ENCODE measurements at regions not wholly inside any gene's neighbourhood (a gene's known extent, or its start where the extent isn't known, plus 50 kb on each side); places are given as distances from the start of the nearest gene placed in this dataset.

- Histone ChIP-seq H3K4me3 (ENCODE audit: low read depth in 2 of 2, low read length in 2 of 2) (no peak overlapping the region), H3K4me1 (ENCODE audit: control insufficient read depth, insufficient read depth, low read length) (no peaks in the 10 kb centered on the region), H3K36me3 (ENCODE audit: control insufficient read depth, insufficient read depth, low read length) (no peaks in the 10 kb centered on the region), H3K27me3 (ENCODE audit: control insufficient read depth, insufficient read depth, low read length) (no peaks in the 10 kb centered on the region), H3K9me3 (ENCODE audit: control insufficient read depth, insufficient read depth, low read depth, low read length) (no peaks in the 10 kb centered on the region), H3K27ac (ENCODE audit: low read length) (no peak overlapping the region)
- no TSS peak for BruUV-seq (replicated peaks)
- POLR2A ChIA-PET = no interaction called here
- in situ Hi-C loops (cut with HindIII; ENCODE audit: low pct_unique_long_range_greater_than_20kb, low sequenced_read_pairs) = no loop called here
- DNase-seq (ENCODE audit: low read depth, low spot score) = no peak
- CTCF ChIA-PET = no interaction called here
- TF ChIP-seq POLR2AphosphoS5 (IDR thresholded peaks at IDR 0.05; ENCODE audit: low read depth, low read length) (no peak), TCF7L2 (IDR thresholded peaks at IDR 0.05; ENCODE audit: low read depth, low read length) (no peak), SIN3A (IDR thresholded peaks at IDR 0.05; ENCODE audit: borderline replicate concordance, insufficient read depth, low read depth, low read length) (no peak)
- TF ChIP-seq, protein P1, sequence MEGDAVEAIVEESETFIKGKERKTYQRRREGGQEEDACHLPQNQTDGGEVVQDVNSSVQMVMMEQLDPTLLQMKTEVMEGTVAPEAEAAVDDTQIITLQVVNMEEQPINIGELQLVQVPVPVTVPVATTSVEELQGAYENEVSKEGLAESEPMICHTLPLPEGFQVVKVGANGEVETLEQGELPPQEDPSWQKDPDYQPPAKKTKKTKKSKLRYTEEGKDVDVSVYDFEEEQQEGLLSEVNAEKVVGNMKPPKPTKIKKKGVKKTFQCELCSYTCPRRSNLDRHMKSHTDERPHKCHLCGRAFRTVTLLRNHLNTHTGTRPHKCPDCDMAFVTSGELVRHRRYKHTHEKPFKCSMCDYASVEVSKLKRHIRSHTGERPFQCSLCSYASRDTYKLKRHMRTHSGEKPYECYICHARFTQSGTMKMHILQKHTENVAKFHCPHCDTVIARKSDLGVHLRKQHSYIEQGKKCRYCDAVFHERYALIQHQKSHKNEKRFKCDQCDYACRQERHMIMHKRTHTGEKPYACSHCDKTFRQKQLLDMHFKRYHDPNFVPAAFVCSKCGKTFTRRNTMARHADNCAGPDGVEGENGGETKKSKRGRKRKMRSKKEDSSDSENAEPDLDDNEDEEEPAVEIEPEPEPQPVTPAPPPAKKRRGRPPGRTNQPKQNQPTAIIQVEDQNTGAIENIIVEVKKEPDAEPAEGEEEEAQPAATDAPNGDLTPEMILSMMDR (IDR thresholded peaks at IDR 0.05) = no peak
- TF ChIP-seq, protein P2, sequence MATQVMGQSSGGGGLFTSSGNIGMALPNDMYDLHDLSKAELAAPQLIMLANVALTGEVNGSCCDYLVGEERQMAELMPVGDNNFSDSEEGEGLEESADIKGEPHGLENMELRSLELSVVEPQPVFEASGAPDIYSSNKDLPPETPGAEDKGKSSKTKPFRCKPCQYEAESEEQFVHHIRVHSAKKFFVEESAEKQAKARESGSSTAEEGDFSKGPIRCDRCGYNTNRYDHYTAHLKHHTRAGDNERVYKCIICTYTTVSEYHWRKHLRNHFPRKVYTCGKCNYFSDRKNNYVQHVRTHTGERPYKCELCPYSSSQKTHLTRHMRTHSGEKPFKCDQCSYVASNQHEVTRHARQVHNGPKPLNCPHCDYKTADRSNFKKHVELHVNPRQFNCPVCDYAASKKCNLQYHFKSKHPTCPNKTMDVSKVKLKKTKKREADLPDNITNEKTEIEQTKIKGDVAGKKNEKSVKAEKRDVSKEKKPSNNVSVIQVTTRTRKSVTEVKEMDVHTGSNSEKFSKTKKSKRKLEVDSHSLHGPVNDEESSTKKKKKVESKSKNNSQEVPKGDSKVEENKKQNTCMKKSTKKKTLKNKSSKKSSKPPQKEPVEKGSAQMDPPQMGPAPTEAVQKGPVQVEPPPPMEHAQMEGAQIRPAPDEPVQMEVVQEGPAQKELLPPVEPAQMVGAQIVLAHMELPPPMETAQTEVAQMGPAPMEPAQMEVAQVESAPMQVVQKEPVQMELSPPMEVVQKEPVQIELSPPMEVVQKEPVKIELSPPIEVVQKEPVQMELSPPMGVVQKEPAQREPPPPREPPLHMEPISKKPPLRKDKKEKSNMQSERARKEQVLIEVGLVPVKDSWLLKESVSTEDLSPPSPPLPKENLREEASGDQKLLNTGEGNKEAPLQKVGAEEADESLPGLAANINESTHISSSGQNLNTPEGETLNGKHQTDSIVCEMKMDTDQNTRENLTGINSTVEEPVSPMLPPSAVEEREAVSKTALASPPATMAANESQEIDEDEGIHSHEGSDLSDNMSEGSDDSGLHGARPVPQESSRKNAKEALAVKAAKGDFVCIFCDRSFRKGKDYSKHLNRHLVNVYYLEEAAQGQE (IDR thresholded peaks at IDR 0.05; ENCODE audit: insufficient read depth in 1 of 2, low read depth in 2 of 2, low read length in 1 of 2) = no peak
- ATAC-seq = no peak
- intact Hi-C loops (cut with micrococcal nuclease; ENCODE audit: unreplicated experiment) = no loop called here
Measured at GRCh38 chr1:105591681-105592080, 1464.8 kb upstream of the PRMT6 start.

- DNase-seq (ENCODE audit: low read depth, low spot score) (no peak), ATAC-seq (no peak)
- ChIA-PET POLR2A (no interaction called here), CTCF (interaction anchor here (0.6 kb wide), 1 partner anchor 102 kb away, joined by 3 read pairs; no protein-coding TSS in a partner anchor)
- H3K27me3 ChIP-seq (ENCODE audit: control insufficient read depth, insufficient read depth, low read length) = no peaks in the 10 kb centered on the region
- H3K4me3 ChIP-seq (ENCODE audit: low read depth in 2 of 2, low read length in 2 of 2) = no peak overlapping the region
- BruUV-seq (replicated peaks) = no TSS peak
- H3K9me3 ChIP-seq (ENCODE audit: control insufficient read depth, insufficient read depth, low read depth, low read length) = no peaks in the 10 kb centered on the region
- in situ Hi-C loops (cut with HindIII; ENCODE audit: low pct_unique_long_range_greater_than_20kb, low sequenced_read_pairs) = no loop called here
- no peak overlapping the region for H3K27ac ChIP-seq (ENCODE audit: low read length)
- TF ChIP-seq, protein P1 (IDR thresholded peaks at IDR 0.05) = peak; percentile 22; the same call in 1 of the 2 replicates
- no peak for TF ChIP-seq POLR2AphosphoS5 (IDR thresholded peaks at IDR 0.05; ENCODE audit: low read depth, low read length)
- intact Hi-C loops (cut with micrococcal nuclease; ENCODE audit: unreplicated experiment) = no loop called here
- H3K36me3 ChIP-seq (ENCODE audit: control insufficient read depth, insufficient read depth, low read length) = no peaks in the 10 kb centered on the region
- H3K4me1 ChIP-seq (ENCODE audit: control insufficient read depth, insufficient read depth, low read length) = no peaks in the 10 kb centered on the region
Measured at GRCh38 chr1:105608713-105609112, 1447.8 kb upstream of the PRMT6 start.

All from Panc1 (cell line).